Loucy (cell line): ENCODE measurements at regions not wholly inside any gene's neighbourhood (a gene's known extent, or its start where the extent isn't known, plus 50 kb on each side); places are given as distances from the start of the nearest gene placed in this dataset.

Experiments used
- CTCF ChIP-seq: fragments of 200-600 bp; sonication (generic); conservative IDR thresholded peaks from 2 replicates; pipeline ENCODE4 v1.5.1; 2014; ENCODE audit warnings: mild to moderate bottlenecking, antibody characterized with exemption, low read length
- EZH2phosphoT487 ChIP-seq: fragments of 200-600 bp; IDR thresholded peaks from 2 replicates; pipeline ENCODE4 v1.6.1; 2018; ENCODE audit warnings: antibody characterized with exemption, mild to moderate bottlenecking, moderate library complexity, borderline replicate concordance

- no peak for TF ChIP-seq CTCF
- no peak for TF ChIP-seq EZH2phosphoT487
Measured at GRCh38 chr5:124796495-124796894, 50.1 kb upstream of the ZNF608 start.
